GM19438 (cell line): ENCODE measurements at regions not wholly inside any gene's neighbourhood (a gene's known extent, or its start where the extent isn't known, plus 50 kb on each side); places are given as distances from the start of the nearest gene placed in this dataset.
"Not testable (repeated sequence)": the region's sequence is repeated elsewhere in the genome, so short reads cannot be mapped to it uniquely, and the experiment has no call there.

Source experiments
- ATAC-seq: cut with Tn5 transposase; IDR thresholded peaks from one replicate; pipeline ENCODE4 v1.9.1; 2021; ENCODE audit warnings: low read depth; ENCODE audit not compliant: unreplicated experiment

DNA sequence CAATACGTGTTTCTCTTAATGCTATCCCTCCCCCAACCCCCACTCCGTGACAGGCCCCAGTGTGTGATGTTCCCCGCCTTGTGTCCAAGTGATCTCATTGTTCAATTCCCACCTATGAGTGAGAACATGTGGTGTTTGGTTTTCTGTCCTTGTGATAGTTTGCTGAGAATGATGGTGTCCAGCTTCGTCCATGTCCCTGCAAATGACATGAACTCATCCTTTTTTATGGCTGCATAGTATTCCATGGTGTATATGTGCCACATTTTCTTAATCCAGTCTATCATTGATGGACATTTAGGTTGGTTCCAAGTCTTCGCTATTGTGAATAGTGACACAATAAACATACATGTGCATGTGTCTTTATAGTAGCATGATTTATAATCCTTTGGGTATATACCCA lies 52.5 kb downstream of the KIAA0408 start:
- not testable (repeated sequence) for ATAC-seq

DNA sequence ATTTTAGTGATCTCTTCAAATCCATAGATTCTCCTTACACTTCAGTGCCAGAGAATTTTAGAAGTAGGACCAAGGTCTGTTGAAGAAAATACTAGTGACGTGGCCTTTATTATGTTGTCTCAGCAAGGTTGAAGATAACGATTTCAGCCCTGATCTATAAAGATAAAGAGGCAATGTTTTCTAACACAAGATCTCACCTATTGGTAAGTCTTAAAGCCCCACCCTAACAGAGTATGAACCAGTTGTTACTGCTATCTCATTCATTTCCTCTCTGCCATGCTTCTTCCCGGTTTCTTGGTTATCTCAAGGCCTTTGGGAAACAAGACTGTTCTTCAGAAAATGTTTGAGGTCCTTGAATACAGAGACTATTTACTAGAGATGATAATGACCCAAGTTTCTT lies 53.1 kb downstream of the KIAA0408 start:
- ATAC-seq, result no peak

DNA sequence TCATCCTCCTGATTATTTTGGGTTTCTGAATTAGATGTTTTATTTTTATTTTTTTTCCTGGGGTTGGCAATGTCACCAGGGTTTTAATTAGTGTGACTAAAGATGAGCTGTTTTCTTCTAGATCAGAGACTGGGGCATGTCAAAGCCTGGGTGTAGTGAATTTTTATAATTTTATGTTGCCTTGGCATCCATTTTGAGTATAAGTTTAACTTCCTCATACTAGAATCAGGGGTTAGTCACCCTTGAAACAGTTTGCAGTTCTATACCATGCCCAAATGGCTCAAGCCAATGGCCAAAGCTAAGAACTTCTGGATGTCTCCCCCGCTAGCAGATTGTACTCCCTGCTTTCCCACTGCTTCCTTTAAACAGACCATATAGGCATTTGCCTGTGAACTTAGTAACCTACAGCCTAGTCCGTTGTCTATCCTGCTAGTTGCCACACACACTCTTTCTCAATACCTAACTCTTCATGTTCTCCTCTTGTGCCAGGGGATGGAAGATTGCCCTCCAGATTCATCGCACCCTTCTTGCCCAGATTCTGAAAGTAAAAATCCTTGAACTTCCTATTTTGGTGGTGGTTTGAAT lies 54.5 kb downstream of the KIAA0408 start:
- ATAC-seq, result no peak

DNA sequence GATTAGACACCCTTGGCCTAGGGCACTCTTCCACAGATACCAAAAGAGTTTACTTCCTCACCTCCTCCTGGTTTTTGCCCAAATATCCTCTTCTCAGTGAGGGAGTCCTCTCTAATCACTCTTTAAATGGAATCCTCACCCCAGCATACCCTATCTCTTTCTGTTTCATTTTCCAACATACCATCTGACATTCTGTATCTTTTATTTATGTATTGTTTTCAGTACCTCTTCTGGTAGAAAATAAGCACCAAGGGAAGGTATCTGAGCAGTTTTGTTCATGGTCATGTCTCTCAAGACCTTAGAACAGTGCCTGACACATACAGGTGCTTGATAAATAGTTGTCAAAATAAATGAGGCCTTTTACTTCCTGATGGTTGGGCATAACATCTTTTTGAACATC lies 55.1 kb downstream of the KIAA0408 start:
- peak; percentile 77 for ATAC-seq

DNA sequence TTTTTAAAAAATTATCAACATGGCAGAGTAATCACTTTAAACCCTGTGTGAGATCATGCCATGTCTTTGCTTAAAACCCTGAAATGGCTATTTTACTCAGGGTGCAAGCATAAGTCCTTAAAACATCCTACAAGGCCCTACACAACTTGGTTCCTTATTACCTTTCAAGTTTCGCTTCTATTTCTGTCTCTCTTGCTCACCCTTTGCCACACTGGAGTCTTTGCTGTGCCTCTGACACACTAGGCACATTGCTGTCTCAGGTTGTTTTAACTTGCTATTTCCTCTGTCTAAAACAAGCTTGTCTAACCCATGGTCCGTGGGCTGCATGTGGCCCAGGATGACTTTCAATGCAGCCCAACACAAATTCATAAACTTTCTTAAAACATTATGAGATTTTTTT lies 55.6 kb downstream of the KIAA0408 start:
- ATAC-seq, result peak; percentile 77

DNA sequence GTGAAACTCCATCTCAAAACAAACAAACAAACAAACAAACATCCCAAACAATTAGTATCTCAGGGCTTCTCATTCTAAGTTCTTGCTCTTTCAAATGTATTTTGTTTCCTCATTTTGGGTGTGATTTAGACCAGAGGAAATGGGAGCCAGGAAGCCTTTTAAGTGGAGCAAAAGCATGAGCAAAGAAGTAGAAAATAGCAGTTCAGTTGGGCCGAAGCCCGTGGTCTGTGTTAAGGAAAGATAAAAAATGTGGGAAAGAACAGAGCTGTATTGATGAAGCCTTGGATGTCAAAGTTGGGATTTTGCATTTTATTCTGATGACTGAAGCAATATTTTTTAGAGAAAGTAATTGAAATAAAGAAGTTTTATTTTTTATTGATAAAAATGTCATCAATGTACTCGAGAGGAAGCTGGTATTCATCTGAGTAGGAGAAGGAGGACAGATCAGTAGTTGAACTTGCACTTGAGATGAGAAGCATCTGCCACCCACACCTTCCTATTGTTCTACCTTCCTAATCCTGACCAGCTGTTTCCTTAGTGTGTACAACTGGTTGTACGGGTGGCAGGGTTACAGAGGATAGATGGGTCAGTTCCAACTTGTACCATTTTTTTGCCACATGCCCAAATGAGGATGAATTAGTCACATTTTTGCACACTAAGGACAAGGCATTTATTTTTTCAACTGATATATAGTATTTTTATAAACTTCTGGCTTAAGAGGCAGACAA lies 56.1 kb downstream of the KIAA0408 start:
- no peak for ATAC-seq

DNA sequence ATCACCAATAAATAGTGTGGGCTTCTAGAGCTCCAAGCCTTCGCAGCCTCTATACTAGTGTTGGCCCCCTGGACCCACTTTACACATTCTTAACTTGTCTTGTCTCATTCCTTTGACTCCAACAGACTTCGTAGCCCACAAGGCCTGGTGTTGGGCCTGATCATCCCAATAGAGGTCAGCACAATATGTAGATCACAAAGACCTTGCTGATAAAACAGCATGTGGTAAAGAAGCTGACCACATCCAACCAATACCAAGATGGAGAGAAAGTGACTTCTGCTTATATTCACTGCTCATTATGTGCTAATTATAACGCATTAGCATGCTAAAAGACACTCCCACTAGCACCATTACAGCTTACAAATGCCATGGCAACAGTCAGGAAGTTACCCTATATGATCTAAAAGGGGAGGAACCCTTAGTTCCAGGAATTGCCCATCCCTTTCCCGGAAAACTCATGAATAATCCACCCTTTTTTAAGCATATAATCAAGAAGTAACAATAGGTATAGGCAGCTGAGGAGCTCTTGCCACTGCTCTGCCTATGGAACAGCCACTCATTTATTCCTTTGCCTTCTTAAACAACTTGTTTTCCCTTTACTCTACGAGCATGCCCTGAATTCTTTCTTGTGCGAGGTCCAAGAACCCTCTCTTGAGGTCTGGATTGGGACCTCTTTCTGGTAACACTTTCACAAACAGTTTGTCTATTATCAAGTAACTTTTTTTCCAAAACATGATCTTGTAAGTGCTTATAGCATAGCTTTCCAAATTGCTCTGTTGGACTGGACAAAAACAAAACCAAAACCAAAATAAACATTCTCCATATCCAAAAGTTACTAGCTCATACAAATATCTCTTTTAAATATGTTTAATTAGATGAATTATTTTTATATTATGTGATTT lies 54.6 kb upstream of the ECHDC1 start:
- no peak for ATAC-seq

DNA sequence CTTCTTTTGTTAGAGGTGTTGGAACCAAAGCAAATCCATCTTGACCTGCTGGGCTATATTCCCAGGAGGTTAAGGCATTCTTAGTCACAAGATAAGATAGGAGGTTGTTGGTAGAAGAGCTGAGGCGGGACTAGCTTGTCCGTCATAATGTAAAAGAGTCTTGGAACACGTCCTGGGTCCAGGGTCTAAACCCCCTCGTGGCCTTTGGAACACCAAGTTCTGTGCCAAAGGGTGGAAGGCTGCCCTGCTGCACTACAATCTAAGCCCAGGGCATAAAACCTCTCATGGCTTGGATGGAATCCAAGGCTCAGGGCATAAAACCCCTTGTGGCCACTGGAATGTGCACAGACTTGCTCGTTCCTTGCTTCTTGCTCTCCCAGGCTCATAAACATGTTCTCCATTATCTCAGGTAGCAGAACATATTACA lies 53.8 kb upstream of the ECHDC1 start:
- not testable (repeated sequence) for ATAC-seq
